GM12873 (cell line): ENCODE measurements at regions not wholly inside any gene's neighbourhood (a gene's known extent, or its start where the extent isn't known, plus 50 kb on each side); places are given as distances from the start of the nearest gene placed in this dataset.

Source experiments
- CTCF ChIP-seq: IDR thresholded peaks from 2 replicates; pipeline ENCODE4 v1.5.1; 2012; ENCODE audit warnings: low read depth, mild to moderate bottlenecking, moderate library complexity, low read length, control low read depth; ENCODE audit not compliant: insufficient read depth; ENCODE audit errors: missing control alignments

GRCh38 chr9:104200456-104200994 is 106.4 kb downstream of the SMC2 start:
- no peak for TF ChIP-seq CTCF

- TF ChIP-seq CTCF = no peak
Observed at GRCh38 chr9:104206766-104207165, 112.7 kb downstream of the SMC2 start.

GRCh38 chr9:104209387-104209786 is 115.3 kb downstream of the SMC2 start:
- no peak for TF ChIP-seq CTCF

GRCh38 chr9:104227108-104227507 is 133.0 kb downstream of the SMC2 start:
- no peak for TF ChIP-seq CTCF

- TF ChIP-seq CTCF = no peak
Observed at GRCh38 chr9:104232781-104233341, 138.8 kb downstream of the SMC2 start.

GRCh38 chr9:104233366-104233765 is 139.3 kb downstream of the SMC2 start:
- no peak for TF ChIP-seq CTCF

GRCh38 chr9:104238668-104239067 is 144.6 kb downstream of the SMC2 start:
- no peak for TF ChIP-seq CTCF
